HG02884 (cell line): ENCODE measurements at regions not wholly inside any gene's neighbourhood (a gene's known extent, or its start where the extent isn't known, plus 50 kb on each side); places are given as distances from the start of the nearest gene placed in this dataset.
"Not testable (repeated sequence)": the region's sequence is repeated elsewhere in the genome, so short reads cannot be mapped to it uniquely, and the experiment has no call there.

Experiments used
- ATAC-seq: cut with Tn5 transposase; IDR thresholded peaks from one replicate; pipeline ENCODE4 v1.9.1; 2021; ENCODE audit warnings: mild to moderate bottlenecking, moderate library complexity; ENCODE audit not compliant: unreplicated experiment

DNA sequence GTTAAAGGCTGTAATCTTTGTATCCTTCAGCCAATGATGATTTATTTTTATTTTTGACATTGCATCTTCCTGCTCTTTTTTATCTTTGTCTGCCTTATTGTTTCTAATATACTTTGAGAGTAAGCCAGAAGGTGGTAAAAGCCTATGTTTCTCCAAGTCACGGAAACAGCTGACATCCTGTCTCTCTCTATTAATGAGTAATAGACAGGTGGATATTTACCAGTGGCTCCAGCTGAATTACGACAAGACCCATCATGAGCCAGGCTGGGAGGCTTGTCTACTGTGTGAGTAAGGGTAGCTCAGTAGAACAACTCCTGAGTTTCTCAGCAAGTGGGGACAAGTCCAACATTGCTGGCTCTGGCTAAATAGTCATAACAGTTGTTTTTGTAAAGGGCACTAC lies 166.6 kb downstream of the NDFIP2 start:
- no peak for ATAC-seq

DNA sequence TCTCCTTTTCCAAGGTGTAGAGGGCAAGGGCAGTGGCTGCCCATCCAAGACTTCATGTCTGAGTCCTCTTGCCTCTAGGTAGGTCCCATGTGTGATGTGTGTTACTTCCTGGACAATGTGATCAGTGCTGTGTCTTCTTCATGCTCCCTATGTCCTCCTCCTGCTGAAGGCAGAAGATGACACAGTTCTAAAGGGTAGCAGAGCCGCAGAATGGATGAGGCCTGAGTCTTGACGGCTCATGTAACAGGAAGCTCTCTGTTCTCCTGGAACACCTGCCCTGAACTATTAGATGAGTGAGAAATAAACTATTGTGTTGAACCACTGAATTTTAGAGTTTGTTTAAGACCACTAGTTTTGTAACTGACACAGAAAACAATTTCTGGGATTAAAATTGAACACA lies 165.9 kb downstream of the NDFIP2 start:
- no peak for ATAC-seq

DNA sequence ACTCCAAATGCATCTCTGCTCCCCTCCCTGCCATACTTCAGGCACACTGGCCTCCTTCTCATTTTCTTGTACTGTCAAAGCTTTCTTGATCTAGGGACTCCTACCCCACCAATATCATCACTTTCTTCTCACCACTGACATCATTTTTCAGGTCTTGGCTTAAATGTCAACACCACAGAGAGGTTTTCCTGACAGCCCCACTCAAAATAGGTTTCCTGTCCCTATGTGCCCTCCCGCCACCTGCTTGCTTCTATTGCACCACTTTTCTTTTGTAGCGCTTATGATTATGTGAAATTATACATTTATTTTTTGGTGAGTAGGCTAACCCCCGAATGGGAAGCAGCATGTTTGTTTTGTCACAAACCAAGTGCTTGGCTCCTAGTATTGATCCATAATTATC lies 164.6 kb downstream of the NDFIP2 start:
- no peak for ATAC-seq

DNA sequence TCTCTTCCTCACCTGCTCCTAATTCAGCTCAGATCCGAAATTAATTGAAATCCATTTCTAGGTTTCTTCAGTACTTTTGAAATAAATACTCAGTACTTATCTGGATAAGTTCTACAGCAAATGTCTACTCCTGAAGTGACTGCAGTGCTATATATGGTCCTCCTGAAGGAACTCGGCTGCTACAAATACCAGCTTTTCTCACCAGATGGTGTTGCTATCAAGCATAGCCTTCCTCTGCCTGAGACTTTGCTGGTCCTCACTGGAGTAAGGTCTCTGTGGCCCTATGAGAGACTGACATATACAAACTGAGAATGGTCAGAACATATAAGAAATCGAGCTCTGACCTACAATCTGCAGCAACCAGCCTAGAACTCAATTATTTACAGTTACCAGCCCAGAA lies 161.6 kb downstream of the NDFIP2 start:
- no peak for ATAC-seq

DNA sequence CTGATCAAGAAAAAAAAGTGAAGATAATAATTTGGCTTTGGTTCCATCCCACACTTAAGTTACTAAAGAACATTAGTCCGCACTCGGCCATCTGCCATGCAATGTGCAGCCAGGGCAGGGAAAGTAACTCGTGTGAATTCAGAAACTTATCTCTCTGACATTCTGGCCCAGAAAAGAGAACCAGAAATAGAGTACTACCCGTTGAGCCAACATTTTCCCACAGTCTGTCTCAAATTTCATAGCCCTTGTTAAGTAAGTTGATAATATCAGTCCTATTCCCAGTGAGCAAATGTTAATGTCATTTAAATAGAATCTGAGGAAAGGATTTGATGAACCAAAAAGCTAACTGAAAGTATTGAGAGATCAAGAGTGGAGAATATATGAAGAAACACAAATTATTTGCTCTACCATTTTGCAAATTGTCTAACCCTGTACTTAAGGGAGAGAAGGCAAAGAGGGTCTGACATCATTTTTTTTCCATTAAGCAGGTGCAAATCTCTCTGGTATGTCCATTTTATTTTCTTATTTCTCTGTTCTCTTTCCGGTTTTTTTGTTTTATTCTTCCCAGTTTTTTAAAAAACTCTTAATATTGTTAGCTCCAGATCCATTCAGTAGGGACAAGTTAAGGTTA lies 156.3 kb downstream of the NDFIP2 start:
- ATAC-seq, result no peak

DNA sequence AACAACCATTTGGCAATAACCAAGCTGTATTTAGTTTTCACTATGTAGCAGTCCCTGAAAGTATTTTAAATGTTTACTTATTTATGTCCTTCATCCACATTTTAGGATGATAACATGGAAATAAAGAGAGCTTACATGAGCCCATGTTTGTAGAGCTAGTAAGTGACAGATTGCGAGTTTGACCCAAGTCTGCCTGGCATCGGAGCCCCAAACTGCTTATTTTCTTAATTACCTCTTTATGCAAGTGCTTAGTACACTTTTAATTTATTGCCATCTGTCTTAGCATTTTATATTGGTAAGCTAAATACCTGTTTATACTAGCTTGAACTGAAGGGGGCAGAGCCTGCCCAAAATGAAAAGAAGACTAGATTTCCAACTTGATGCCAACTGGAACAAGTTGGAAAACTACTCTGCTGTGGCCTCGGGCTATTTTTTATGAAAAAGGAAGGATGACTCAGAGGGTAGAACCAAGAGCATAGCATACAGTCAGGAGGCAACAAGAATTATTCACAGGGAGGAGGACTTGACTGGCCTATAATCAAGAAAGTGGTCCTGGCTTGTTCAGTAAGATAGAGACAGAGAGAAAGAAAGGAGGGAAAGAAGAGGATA lies 150.2 kb downstream of the NDFIP2 start:
- ATAC-seq, result no peak

DNA sequence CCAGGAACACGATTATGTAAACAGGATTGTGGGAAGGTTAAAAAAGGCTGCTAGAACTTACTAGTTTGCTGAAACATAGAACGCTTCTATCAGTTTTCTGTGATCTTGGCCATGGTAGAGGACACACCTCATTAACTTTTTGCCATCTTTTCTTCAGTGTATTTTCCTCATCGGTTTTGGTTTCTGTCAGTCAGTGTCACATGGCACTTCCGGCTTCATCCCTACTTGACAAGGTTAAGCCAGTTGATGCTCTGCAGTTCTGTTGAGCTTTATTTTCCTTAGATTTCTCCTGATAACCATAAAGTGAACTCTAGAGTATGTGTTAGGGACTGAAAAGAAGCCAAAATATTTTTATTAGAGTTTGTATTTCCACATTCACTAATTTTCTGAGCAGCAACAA lies 147.5 kb downstream of the NDFIP2 start:
- ATAC-seq, result no peak

DNA sequence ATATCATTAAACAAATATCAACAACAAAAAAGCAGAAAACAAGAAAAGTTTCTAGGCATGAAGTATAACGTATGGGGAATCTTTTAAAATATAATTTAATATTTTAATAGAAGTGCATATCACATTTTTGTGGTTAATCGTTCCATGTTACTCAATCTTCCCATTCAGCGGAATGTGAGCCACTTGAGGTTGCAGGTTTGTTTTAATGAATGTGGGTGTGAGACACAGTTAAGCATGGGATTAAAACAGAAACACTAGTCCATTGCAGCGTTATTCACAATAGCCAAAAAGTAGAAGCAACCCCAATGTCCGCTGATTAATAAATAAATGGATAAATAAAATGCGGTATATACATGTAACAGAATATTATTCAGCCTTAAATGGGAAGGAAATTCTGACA lies 146.0 kb downstream of the NDFIP2 start:
- ATAC-seq, result no peak

DNA sequence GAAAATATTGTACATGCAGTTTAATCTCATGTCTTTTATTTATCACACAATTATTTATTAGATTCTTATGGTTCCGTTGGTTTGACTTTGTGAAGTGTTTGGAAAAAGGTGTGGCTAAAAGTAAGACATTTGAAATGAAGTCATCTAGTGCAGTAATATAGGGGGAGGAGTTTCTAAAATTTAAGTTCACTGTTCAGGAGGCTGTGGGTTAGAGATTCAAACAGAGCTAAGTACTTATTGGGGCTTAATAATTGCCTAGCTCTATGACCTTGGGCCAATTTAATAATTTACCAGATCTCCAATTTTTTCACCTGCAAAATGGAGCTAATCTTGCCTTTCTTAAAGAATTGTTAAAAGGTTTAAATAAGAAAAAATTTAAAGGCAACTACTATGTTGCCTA lies 144.6 kb downstream of the NDFIP2 start:
- ATAC-seq, result no peak

DNA sequence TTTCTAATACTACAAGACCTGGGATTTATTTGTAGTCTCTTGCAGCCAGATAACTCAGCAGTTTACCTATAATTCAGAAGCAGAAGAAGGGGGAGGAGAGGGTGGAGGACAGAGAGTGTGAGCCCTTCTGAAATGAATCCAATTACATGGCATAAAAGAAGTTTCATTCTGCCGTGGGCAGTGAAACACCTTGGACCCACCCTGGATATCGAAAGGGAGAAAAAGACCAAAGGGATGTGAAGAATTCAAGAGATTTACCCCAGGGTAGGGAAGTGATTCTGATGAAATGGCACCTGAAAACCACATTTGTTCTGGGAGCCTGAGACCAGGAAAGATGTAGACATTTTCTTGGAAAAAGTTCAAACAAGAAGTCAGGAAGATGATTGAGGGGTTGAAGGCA lies 140.9 kb downstream of the NDFIP2 start:
- no peak for ATAC-seq

DNA sequence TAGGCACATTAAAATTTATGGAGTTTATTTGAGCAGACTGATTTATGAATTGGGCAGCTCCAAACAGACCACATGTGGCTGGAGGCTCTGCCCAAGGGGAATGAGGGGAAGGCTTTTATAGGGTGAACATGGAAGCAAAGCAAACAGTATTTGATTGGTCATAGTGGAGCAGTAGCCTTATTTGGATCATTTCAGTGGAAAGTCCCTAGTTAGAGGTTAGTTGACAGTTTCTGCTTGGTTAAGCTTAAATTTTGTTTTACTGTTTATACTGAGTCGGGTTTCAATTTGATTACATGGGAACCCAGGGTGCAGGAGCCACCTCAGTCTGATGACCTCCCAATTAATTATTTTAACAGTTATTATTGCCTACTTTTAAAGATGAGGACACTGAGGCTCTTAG lies 140.5 kb downstream of the NDFIP2 start:
- ATAC-seq, result no peak

DNA sequence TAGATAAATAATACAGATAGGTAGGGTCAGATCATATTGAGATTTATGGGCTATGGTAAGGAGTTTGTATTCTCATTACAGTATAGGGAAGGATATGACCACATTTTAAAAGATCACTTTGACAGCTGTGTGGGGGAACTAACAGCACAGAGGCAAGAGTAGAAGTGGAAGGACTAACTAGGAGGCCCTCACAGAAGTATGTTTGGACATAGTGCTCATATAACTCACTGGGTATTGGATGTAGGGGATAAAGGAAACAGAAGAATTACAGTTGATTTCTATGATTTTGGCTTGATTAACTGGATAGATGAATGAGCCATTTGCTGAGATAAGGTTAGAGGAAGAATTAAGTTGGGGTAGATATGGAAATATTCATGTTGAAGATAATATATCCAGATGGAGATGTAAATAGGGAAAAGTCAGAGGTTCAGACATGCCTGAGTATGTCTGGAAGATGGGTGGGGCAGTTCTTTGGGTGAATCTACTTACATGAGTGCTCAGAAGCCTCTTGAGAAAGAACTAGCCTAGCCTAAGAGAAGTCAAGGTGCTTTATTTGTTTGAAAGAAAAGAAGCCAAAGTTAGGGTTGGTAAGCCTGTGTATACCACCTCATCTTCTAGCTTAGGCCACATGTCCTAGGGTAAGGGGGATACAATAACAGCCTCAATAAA lies 133.4 kb downstream of the NDFIP2 start:
- no peak for ATAC-seq

DNA sequence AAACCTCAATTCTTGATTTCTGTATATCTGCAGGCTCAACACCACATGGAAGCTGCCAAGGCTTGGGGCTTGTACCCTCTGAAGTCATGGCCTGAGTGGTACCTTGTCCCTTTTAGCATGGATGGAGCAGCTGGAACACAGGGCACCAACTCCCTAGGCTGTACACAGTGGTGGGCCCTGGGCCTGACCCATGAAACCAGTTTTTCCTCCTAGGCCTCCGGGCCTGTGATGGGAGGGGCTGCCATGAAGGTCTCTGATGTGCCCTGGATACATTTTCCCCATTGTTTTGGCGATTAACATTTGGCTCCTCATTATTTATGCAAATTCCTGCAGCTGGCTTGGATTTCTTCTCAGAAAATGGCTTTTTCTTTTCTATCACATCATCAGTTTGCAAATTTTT lies 131.6 kb downstream of the NDFIP2 start:
- no peak for ATAC-seq

DNA sequence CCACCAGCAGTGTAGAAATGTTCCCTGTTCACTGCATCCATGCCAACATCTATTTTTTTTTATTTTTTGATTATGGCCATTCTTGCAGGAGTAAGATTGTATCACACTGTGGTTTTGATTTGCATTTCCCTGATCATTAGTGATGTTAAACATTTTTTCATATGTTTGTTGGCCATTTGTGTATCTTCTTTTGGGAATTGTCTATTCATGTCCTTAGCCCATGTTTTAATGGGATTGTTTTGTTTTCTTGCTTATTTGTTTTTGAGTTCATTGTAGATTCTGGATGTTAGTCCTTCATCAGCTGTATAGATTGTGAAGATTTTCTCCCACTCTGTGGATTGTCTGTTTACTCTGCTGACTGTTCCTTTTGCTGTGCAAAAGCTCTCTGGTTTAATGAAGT lies 126.9 kb downstream of the NDFIP2 start:
- not testable (repeated sequence) for ATAC-seq
